LNCaP clone FGC (cell line): ENCODE measurements at regions not wholly inside any gene's neighbourhood (a gene's known extent, or its start where the extent isn't known, plus 50 kb on each side); places are given as distances from the start of the nearest gene placed in this dataset.

Experiments
- DNase-seq: peaks from one replicate; pipeline ENCODE4 v3.0.0-alpha.2; 2011; ENCODE audit warnings: low read depth
- H3K4me3 ChIP-seq: 2 replicates; pipeline ENCODE4 v1.5.1; 2011; ENCODE audit warnings: mild to moderate bottlenecking, low read depth, low read length, control low read depth
- CTCF ChIP-seq: IDR thresholded peaks from 2 replicates; pipeline ENCODE4 v1.5.1; 2012; ENCODE audit warnings: mild to moderate bottlenecking; ENCODE audit not compliant: control insufficient read depth, insufficient read depth; ENCODE audit errors: extremely low read depth

GRCh38 chr5:176161431-176161830 lies 76.8 kb upstream of the SIMC1 start:
- TF ChIP-seq CTCF: no peak

GRCh38 chr5:176162198-176162597 lies 76.0 kb upstream of the SIMC1 start:
- no peak for TF ChIP-seq CTCF
- H3K4me3 ChIP-seq: no peak overlapping the region
- DNase-seq: no peak

More at GRCh38 chr5:176161431-176161830, 76.8 kb upstream of the SIMC1 start:
- DNase-seq: no peak
- no peak overlapping the region for H3K4me3 ChIP-seq

GRCh38 chr5:176162888-176163287 lies 75.3 kb upstream of the SIMC1 start:
- no peak for DNase-seq
- no peak overlapping the region for H3K4me3 ChIP-seq
- no peak for TF ChIP-seq CTCF

- TF ChIP-seq CTCF: no peak
- DNase-seq: no peak
- no peak overlapping the region for H3K4me3 ChIP-seq
Observed at GRCh38 chr5:176166427-176166826, 71.8 kb upstream of the SIMC1 start.

- no peak for DNase-seq
- no peak for TF ChIP-seq CTCF
- no peak overlapping the region for H3K4me3 ChIP-seq
Observed at GRCh38 chr5:176167800-176168199, 70.4 kb upstream of the SIMC1 start.

- H3K4me3 ChIP-seq: no peak overlapping the region
- DNase-seq: no peak
- TF ChIP-seq CTCF: no peak
Observed at GRCh38 chr5:176169393-176170063, 68.7 kb upstream of the SIMC1 start.

GRCh38 chr5:176170084-176170483 lies 68.1 kb upstream of the SIMC1 start:
- no peak overlapping the region for H3K4me3 ChIP-seq
- no peak for TF ChIP-seq CTCF
- DNase-seq: no peak
